ENCODE measurements at regions not wholly inside any gene's neighbourhood (a gene's known extent, or its start where the extent isn't known, plus 50 kb on each side); places are given as distances from the start of the nearest gene placed in this dataset.
"Not testable (repeated sequence)": the region's sequence is repeated elsewhere in the genome, so short reads cannot be mapped to it uniquely, and the experiment has no call there.

DNA sequence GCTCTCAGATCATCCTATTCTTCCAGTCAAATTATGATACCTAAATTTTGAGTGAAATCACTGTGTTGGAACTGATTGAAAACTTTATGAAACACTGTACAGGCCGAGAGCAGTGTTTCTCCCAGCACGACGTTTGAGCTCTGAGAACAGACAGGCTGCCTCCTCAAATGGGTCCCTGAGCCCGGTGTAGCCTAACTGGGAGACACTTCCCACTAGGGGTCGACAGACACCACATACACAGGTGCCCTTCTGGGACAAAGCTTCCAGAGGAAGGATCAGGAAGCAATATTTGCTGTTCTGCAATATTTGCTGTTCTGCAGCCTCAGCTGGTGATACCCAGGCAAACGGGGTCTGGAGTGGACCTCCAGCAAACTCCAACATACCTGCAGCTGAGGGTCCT is 392.5 kb upstream of the PBX1 start:
- not testable (repeated sequence) for DNase-seq

GRCh38 chr1:164177118-164177517 is 381.9 kb upstream of the PBX1 start:
- no peak for DNase-seq

DNA sequence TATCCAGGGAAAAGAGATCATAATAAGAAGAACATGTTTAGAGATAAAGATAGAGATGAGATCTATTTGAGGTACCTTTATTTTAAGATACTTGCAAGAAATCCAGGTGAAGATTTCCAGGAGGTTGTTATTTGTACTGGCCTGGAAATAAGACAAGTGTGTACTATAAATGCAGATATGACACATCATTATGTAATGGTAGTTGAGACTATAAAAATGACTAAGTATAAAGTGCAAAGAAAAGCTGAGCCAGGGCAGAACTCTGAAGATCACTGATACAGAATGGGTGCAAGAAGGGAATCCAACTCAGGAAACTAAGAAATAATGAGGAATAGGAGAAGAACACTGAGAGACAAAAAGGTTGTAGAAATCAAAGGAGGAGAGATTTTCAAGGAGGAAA is 378.2 kb upstream of the PBX1 start:
- DNase-seq, result no peak

GRCh38 chr1:164183854-164184635 is 374.9 kb upstream of the PBX1 start:
- DNase-seq, result no peak

- no peak for DNase-seq
Observed at GRCh38 chr1:164186881-164187280, 372.1 kb upstream of the PBX1 start.

GRCh38 chr1:164188497-164188896 is 370.5 kb upstream of the PBX1 start:
- no peak for DNase-seq

- DNase-seq, result no peak
Observed at GRCh38 chr1:164191191-164191590, 367.8 kb upstream of the PBX1 start.

DNA sequence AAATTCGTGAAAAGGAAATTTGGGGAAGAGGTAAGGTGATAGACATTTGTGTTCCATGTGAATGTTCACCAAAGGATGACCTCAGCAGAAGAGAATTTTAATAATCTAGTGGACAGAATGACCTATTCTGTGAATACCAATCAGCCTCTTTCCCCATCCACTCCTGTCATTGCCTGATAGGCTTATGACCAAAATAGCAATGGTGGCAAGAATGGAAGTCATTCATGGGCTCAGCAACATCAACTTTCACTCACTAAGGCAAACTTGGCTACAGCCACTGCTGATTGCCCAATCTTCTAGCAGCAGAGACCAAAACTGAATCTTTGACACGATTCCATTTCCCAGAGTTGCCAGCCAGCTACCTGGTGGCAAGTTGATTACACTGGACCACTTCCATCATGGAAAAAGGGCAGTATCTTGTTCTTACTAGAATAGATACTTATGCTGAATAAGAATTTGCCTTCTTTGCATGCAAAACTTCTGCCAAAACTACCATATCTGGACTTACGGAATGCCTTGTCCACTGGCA is 348.7 kb upstream of the PBX1 start:
- no peak for DNase-seq

GRCh38 chr1:164223378-164223777 is 335.6 kb upstream of the PBX1 start:
- no peak for DNase-seq

- no peak for DNase-seq
Observed at GRCh38 chr1:164225011-164225410, 334.0 kb upstream of the PBX1 start.

GRCh38 chr1:164226977-164227376 is 332.0 kb upstream of the PBX1 start:
- no peak for DNase-seq

- no peak for DNase-seq
Observed at GRCh38 chr1:164228928-164229327, 330.1 kb upstream of the PBX1 start.

DNA sequence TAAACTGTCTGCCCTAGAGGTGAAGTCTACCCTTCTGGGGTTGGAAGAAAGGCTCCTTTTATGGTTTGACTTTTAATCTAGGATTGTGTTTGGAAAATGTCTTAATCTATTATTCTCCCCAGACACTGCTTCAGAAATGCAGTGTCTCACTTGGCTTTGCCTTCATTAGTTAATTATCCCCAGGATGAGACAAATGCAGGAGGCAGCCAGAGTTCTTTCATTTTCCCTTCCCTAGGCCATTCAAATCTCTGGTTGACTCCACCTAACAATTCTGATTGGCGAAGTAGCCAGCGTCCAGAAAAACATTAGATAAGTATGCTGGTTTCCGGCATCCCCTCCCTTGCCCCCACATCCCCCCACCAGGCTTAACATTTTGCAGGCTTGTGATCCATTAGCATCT is 325.8 kb upstream of the PBX1 start:
- no peak for DNase-seq

GRCh38 chr1:164240081-164240480 is 318.9 kb upstream of the PBX1 start:
- no peak for DNase-seq

- no peak for DNase-seq
Observed at GRCh38 chr1:164250365-164250764, 308.6 kb upstream of the PBX1 start.

DNA sequence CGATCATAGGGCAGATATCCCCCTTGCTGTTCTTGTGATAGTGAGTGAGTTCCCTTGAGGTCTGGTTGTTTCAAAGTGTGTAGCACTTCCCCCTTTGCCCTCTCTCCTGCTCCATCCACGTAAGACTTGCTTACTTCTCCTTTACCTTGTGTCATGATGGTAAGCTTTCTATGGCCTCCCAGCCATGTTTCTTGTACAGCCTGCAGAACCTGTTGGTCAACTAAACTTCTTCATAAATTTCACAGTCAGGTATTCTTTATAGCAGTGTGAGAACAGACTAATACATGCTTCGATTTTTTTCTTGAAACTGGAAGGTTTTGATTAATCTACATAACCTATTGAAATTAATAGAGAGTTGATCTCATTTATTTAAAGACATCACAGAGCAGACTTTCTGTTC is 302.5 kb upstream of the PBX1 start:
- no peak for DNase-seq

DNA sequence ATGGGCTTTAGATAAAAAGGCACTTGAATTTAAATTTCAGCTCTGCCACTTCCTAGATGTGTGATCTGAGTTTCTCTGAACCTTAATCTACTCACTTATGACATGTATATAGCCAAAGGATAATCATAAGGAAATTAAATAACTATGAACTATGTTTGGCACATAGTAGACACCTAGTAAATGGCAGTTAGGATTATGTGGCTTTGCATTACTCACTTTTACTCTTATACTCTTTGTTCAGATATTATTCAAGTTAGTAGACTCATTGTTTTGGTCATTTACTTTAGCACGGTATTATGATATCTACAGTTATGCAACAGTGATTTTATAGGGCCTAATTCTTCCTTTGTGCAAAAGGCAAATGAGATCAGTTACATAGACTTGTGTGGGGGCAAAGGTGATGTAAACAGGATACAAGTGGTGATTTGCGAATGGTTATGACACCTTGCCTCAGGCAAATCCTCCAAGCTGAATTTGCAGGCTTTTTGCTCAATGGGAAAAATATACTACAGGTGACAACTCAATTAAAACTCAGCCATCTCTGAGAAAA is 297.2 kb upstream of the PBX1 start:
- no peak for DNase-seq

DNA sequence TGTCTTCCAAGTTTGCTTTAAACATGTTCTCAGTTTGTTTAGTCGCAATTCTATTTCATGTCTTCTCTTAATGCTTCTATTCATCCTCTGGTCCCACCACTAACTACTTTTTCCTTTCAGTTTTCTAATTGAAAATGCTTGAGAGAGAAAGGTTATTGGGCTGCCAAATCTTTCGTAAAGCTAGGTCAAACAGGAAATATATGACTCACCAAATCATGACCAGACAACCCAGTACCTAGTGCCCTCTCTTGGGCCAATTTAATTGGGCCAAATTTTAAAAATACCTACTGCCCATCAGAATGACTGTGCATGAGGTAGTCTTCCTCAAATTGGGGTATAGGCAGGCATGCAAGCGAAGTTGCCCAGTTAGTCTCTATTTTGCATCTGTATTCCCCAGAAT is 295.4 kb upstream of the PBX1 start:
- DNase-seq, result no peak

DNA sequence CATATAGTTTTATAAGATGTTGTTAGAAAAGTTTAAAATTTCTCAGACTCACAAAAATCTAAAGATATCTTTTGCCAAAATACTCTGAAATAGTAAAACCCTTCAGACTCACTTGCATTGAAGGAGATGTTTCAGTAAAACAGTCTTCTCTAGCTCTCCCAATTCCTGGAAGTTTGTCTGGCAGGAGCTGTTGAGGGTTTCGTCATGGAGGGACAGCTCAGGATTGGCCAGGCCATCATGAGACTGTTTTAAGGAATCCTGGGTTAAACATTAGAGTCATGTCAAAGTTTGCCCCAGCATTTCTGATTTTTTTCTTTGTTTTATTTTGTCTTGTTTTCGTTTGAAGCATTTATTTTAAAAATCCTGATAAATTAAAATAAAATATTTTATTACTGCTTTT is 293.8 kb upstream of the PBX1 start:
- DNase-seq, result no peak

DNA sequence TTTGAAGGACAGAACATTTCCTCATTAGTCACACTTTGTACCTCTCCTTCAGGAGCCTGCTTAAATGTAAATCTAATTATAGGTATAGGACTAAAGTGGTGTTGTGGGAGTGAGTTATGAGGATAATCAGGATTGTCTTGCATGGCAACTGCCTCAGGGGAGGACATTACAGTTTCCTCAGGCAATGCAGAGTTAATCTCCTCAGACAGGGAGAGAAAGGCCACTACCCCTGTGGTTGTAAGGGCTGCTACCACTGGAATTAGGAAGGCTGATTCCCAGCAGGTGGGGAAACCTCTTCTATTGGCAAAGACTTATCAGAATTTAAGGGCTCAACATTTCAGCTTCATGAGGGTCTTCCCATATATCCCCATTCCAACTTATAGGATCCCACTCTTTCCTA is 286.8 kb upstream of the PBX1 start:
- no peak for DNase-seq

DNA sequence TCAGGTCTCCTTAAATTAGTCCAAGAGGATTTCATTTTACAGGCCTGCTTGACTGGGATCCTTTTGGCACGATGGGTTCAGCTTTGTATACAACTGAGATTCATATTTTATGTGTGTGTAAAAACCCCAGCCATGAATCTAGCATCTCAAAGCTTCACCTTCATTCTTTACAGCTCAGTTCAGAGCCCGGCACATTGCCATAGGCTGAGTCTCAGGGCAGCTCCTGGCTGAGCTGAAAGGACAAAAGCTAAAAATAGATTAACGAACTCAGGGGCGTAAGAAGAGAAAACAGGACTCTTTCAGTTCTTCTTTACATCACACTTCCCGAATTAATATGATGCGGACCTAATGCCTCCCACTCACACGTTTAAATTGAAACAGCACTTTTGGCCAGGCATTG is 262.8 kb upstream of the PBX1 start:
- no peak for DNase-seq

- no peak for DNase-seq
Observed at GRCh38 chr1:164308101-164308500, 250.9 kb upstream of the PBX1 start.

DNA sequence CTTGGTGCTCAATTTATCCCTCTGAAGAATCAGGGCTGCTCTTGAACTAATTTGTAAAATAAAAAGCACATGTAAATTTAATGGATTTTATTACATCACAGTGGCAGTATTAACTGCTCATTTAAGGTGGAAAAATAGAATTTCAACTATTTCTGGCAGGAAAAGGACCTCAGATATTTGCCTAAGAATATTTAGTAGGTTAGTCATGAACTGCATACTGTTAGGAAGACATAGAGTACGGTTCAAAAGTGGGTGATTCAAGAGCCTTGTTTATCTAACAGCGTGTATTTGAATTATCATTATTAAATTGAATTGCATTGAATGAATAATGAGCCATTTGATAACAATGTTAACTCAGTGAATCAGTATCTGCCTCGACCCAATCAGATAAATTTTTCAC is 248.8 kb upstream of the PBX1 start:
- DNase-seq, result no peak

DNA sequence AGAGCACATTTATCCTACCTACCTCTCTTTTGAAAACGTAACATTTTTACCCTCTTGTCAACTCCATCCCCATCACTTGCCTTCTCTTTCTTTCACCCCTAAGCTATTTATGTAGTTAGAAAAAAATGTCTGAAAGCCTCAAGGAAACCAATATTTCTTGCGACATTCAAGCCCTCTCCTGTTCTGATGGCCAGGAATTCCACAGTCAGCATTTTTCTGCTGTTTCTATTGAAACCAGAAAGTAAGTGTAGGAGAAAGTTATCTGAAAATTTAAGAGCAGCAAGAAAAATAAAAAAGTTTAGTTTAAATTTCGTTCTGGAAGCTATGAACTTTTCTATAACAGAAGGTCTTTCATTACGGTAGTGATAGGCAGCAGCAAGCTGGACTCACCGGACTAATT is 247.6 kb upstream of the PBX1 start:
- no peak for DNase-seq

All from skin of body (tissue), 1 donor.